Testis (tissue), 2 donors: ENCODE measurements at regions not wholly inside any gene's neighbourhood (a gene's known extent, or its start where the extent isn't known, plus 50 kb on each side); places are given as distances from the start of the nearest gene placed in this dataset.

ENCODE experiments used
- POLR2A ChIP-seq: fragments of 450-650 bp; IDR thresholded peaks from one replicate; pipeline ENCODE4 v1.6.1; 2017; ENCODE audit warnings: antibody characterized with exemption, mild to moderate bottlenecking, moderate library complexity
- TF ChIP-seq, protein P1 (sequence below), 3 experiments: fragments of 450-650 bp in 2 of 3; fragments of 200-600 bp in 1 of 3; sonication (generic) in 1 of 3; IDR thresholded peaks; one replicate each; pipeline ENCODE4 v1.5.1; 2016 to 2019; ENCODE audit warnings: antibody characterized with exemption in 3 of 3, mild to moderate bottlenecking in 2 of 3, moderate library complexity in 1 of 3

DNA sequence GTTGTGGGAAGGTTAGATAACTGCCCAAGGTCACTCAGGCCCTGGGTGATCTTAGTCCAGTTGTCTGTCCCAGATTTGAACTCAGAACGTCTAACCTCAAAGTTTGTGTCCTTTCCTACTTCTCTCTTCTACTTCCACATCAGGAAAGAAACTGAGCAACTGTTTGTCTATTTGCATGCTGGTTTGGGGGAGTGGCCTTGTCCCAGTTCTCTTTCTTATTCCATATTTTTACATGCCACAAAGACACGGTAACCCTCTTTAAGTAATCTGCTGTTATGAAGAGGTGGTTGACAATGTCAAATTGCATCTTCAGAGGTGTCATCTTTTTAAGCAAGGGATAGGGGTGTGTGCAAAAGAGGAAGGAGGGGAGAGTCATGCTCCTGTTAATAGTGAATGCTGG, 432.5 kb downstream of the HS3ST3B1 start:
- TF ChIP-seq, protein P1, sequence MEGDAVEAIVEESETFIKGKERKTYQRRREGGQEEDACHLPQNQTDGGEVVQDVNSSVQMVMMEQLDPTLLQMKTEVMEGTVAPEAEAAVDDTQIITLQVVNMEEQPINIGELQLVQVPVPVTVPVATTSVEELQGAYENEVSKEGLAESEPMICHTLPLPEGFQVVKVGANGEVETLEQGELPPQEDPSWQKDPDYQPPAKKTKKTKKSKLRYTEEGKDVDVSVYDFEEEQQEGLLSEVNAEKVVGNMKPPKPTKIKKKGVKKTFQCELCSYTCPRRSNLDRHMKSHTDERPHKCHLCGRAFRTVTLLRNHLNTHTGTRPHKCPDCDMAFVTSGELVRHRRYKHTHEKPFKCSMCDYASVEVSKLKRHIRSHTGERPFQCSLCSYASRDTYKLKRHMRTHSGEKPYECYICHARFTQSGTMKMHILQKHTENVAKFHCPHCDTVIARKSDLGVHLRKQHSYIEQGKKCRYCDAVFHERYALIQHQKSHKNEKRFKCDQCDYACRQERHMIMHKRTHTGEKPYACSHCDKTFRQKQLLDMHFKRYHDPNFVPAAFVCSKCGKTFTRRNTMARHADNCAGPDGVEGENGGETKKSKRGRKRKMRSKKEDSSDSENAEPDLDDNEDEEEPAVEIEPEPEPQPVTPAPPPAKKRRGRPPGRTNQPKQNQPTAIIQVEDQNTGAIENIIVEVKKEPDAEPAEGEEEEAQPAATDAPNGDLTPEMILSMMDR (IDR thresholded peaks at IDR 0.05) = no peak
- TF ChIP-seq POLR2A = no peak
